Muscle of arm (tissue), 1 donor: ENCODE measurements at regions not wholly inside any gene's neighbourhood (a gene's known extent, or its start where the extent isn't known, plus 50 kb on each side); places are given as distances from the start of the nearest gene placed in this dataset.

Experiments used
- DNase-seq: peaks from one replicate; pipeline ENCODE4 v3.0.0-alpha.2; 2013

GRCh38 chrX:5082705-5083104 lies 1146.0 kb downstream of the NLGN4X start:
- no peak for DNase-seq

GRCh38 chrX:5080791-5081190 lies 1147.9 kb downstream of the NLGN4X start:
- DNase-seq: no peak

- DNase-seq: no peak
Observed at GRCh38 chrX:5068550-5068949, 1160.1 kb downstream of the NLGN4X start.

GRCh38 chrX:5057786-5058185 lies 1170.9 kb downstream of the NLGN4X start:
- DNase-seq: no peak

- no peak for DNase-seq
Observed at GRCh38 chrX:5054852-5055251, 1173.8 kb downstream of the NLGN4X start.

GRCh38 chrX:5051831-5052491 lies 1176.7 kb downstream of the NLGN4X start:
- peak; percentile 28 for DNase-seq

- no peak for DNase-seq
Observed at GRCh38 chrX:5042563-5042962, 1186.1 kb downstream of the NLGN4X start.

- no peak for DNase-seq
Observed at GRCh38 chrX:5031792-5032191, 1196.9 kb downstream of the NLGN4X start.

GRCh38 chrX:5015451-5015850 lies 1213.2 kb downstream of the NLGN4X start:
- DNase-seq: no peak

GRCh38 chrX:4994855-4995254 lies 1233.8 kb downstream of the NLGN4X start:
- no peak for DNase-seq

- no peak for DNase-seq
Observed at GRCh38 chrX:4978613-4979012, 1250.1 kb downstream of the NLGN4X start.

GRCh38 chrX:4971646-4972045 lies 1257.0 kb downstream of the NLGN4X start:
- peak; percentile 11 for DNase-seq

GRCh38 chrX:4964112-4964511 lies 1250.7 kb upstream of the PRKX start:
- no peak for DNase-seq

GRCh38 chrX:4963432-4963831 lies 1250.0 kb upstream of the PRKX start:
- DNase-seq: no peak

- DNase-seq: no peak
Observed at GRCh38 chrX:4944767-4945166, 1231.3 kb upstream of the PRKX start.

GRCh38 chrX:4936315-4936714 lies 1222.9 kb upstream of the PRKX start:
- DNase-seq: no peak

- DNase-seq: peak; percentile 12
Observed at GRCh38 chrX:4935846-4936245, 1222.4 kb upstream of the PRKX start.

GRCh38 chrX:4935401-4935800 lies 1222.0 kb upstream of the PRKX start:
- no peak for DNase-seq

- no peak for DNase-seq
Observed at GRCh38 chrX:4932790-4933189, 1219.3 kb upstream of the PRKX start.

- DNase-seq: no peak
Observed at GRCh38 chrX:4930426-4930825, 1217.0 kb upstream of the PRKX start.

GRCh38 chrX:4925911-4926310 lies 1212.5 kb upstream of the PRKX start:
- DNase-seq: no peak

GRCh38 chrX:4909348-4909747 lies 1195.9 kb upstream of the PRKX start:
- DNase-seq: no peak

- DNase-seq: no peak
Observed at GRCh38 chrX:4905576-4905975, 1192.1 kb upstream of the PRKX start.

- DNase-seq: no peak
Observed at GRCh38 chrX:4881277-4881676, 1167.8 kb upstream of the PRKX start.

- DNase-seq: no peak
Observed at GRCh38 chrX:4878640-4879039, 1165.2 kb upstream of the PRKX start.
